NCI-H460 (cell line): ENCODE measurements at regions not wholly inside any gene's neighbourhood (a gene's known extent, or its start where the extent isn't known, plus 50 kb on each side); places are given as distances from the start of the nearest gene placed in this dataset.
"Not testable (repeated sequence)": the region's sequence is repeated elsewhere in the genome, so short reads cannot be mapped to it uniquely, and the experiment has no call there.

ENCODE experiments used
- DNase-seq: peaks from one replicate; pipeline ENCODE4 v3.0.0-alpha.2; 2016; ENCODE audit warnings: low read depth; ENCODE audit errors: extremely low read depth

DNA sequence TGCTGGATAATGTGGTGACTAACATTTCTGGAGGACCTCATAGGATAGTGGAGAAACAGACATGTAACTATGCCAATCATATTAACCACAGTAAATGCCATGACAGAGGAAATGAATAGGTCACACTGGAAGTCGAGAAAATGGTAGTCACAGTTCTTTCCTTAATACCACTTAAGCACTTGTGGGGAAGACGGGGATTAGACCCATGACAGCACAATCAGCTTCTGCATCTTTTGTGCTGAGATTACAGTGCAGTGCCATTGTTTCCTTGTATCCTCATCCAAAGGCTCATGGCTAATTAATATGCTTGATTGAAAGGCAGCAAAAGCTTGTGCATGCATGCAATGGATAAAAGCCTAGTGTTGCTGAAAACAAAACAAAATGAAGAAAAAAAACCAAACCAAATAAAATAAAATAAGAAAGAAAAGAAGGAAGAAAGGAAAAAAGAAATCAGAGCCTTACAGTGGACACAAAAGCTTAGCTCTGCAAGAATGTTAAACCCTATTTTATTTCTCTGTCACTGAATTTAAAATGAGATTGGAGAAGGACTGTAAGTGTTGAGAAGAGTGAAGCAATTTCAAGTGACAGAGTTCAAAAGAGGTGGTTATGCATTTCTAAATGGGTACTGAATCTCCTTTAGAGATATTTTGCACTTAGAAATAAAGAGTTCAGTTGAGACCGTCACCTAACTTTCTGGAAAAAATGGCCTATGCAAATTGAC lies 1011.9 kb downstream of the CDH8 start:
- DNase-seq, result no peak

DNA sequence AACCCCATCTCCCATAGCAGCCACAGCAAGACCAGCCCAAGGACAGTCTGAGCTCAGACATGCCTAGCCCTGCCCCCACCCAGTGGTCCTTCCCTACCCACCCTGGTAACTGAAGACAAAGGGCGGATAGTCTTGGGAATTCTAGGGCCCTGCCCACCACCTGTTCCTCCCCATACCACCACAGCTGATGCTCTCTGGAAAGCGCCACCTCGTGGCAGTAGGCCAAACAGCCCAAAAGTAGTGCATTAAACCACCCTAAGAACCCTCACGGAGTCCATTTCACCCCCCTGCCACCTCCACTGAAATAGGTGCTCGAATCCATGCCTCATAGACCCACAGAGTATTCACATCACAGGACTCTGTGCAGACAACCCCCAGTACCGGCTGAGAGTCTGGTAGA lies 1021.4 kb downstream of the CDH8 start:
- no peak for DNase-seq

DNA sequence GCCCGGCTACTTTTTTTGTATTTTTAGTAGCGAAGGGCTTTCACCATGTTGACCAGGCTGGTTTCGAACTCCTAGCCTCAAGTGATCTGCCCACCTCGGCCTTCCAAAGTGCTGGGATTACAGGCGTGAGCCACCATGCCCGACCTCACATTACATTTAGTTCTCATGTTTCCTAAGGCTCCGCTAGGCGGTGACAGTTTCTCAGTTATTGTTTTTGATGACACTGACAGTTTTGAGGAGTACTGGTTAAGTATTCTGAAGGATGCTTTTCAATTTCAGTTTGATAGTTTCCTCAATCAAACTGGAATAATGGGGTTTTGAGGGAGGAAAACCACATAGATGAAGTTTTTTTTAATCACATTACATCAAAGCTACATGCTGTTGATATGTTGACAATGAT lies 1028.5 kb downstream of the CDH8 start:
- peak; percentile 18 for DNase-seq

DNA sequence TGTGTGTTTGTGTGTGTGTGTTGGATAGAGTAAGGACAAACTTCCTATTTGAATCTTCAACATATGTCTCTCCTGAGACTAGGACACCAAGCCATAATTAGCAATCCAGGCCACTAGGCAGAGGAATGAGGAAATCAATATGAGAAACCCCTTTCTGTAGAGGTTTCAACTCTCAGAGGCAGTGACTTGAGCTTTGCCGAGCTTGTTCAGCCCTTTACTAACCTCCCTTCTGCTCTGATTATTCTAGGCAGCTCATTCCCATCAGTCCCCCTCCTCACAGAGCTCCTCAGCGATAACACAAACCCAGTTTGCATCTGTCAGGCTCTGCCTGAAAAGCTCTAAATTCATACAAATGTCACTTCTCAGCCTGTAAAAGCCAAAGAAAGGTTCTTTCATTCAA lies 1030.3 kb downstream of the CDH8 start:
- no peak for DNase-seq

DNA sequence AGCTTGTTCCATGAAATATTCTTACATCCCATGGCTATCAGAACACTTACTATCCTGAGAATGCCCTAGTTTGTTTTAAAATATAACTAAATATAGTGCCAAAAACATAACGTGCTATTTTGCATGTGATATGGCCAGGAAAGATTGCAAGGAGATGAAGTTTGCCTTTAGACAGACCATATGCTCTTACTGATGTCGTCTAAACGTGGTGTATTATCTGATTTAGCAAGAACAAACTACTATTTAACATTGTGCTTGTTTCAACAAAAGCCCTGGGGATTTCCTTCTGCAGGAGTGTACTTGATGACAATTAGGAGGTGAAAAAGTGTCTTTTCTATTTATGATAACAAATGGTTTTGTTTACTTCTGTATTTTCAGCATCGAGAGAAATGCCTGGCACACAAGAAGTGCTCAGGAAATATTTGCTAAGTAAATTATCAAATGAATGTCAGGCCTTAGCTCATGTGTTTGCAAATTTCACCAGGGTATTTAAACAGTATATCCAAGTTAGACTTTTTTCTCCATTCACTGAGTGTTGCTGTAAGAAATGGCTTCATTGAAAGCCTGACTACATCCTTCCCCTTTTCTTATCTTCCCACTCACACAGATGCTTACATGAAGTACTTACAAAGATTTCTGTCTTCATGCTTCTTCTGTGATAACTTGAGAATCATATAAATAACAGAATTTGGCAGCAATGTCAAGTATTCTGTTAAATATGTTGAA lies 1033.6 kb downstream of the CDH8 start:
- no peak for DNase-seq

DNA sequence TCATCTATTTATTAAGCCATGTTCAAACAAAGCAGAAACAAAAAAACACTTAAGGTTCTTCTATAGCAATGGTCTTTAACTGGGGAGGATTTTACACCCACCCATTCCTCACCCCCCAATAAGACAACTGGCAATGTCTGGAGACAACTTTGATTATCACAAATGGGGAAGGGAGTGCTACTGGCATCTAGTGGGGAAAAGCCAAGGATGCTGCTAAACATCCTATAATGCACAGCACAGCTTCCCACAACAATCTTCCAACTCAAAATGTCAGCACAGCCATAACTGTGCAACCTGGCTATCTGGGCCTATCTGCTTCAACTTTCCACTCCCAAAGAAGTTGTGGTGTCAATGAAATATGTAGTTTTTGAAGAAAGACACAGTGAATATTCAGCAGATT lies 1044.4 kb downstream of the CDH8 start:
- no peak for DNase-seq

DNA sequence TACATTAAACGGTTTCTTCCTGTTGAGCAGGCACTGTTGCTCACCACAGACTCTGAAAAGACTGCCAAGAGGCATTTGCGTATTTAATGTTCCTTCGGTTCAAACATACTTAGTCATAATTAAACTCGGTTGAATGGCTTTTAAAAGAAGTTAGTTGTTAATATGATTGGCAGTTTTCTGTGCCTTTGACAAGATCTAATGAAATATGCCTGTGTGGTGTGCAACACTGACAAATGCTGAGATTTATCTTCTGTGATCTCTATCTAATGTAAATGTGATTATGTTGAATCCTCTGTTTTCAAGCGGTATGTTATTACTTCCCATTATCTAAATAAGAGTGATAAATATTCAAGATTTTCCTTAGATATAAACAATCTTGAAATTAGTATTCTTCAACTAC lies 1046.6 kb downstream of the CDH8 start:
- DNase-seq, result no peak

DNA sequence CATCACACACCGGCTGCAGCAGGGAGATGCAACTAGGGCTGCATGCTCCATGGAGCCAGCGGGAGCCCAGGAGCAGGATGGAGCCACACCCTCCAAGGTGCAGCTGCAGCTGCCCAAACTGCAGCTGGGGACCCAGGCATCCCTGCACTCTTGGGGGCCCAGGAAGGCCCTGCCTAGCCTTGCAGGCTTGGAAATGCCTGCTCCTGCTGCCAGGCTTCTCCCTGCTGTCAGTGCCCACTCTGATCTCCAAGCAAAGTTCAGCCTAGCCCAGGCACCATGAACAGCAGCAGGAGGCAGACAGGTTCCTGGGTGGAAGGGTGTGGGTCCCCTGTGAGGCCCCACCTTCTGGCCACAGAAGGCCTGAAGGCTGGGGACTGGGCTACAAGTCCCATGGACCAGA lies 1057.1 kb downstream of the CDH8 start:
- no peak for DNase-seq

DNA sequence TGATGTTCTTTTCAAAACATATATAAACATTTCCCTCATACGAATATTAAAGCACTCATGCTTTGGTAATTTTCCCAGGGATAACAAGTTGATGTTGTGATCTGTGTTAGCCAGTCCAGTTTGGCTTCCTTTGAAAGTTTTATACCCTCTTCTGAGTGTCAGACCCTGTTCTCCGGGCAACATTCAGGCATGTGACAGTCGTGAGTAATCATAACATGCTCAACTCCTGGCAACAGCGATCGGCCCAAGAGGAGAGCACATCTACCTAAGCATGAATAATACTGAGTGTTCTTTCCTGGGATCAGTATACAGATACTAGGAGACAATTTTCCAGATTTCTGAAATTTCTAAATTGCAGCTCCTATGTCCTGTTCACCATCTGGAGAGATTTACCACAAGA lies 1086.4 kb downstream of the CDH8 start:
- DNase-seq, result no peak

DNA sequence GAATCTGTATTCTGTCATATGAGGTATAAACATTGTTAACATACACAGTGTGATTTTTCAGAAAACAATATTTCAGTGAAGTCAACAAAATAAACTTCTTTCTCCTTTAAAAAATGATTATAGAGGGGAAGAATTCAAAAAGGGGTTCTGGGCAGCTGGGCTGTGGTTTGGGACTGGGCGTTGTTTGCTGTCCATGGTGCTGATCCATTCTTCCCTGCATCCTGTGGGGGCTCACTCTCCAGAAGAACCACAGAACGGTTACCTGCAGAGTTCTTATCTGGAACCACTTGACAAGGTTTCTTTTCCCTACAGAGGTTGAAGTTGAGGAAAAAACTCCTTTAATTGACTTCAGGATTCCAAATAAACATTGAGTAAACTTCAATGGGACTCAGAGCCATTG lies 1091.0 kb downstream of the CDH8 start:
- DNase-seq, result peak; percentile 9

DNA sequence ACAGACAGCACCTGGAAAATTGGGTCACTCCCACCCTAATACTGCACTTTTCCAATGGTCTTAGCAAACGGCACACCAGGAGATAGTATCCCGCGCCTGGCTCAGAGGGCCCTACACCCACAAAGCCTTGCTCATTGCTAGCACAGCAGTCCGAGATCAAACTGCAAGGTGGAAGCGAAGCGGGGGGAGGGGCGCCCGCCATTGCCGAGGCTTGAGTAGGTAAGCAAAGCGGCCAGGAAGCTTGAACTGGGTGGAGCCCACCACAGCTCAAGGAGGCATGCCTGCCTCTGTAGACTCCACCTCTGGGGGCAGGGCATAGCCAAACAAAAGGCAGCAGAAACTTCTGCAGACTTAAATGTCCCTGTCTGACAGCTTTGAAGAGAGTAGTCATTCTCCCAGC lies 1100.0 kb downstream of the CDH8 start:
- DNase-seq, result not testable (repeated sequence)

DNA sequence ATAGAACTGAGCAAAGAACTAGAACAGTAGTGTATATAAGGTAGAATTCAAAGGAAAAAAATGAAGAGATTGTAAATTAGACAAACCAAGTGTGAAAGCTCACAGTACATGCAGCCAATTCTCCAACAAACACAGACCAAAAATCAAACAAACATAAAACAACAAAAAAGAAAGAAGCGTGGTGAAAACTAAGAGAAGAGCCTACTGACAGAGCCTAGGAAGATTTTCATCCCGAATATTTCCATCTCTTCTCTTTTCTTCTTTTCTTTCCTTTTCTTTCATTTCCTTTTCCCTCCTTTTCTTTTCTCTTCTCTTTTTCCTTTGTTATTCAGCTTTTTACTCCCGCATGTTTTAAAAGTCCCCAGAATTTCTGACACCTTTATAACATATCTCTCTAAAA lies 1103.6 kb downstream of the CDH8 start:
- DNase-seq, result no peak

DNA sequence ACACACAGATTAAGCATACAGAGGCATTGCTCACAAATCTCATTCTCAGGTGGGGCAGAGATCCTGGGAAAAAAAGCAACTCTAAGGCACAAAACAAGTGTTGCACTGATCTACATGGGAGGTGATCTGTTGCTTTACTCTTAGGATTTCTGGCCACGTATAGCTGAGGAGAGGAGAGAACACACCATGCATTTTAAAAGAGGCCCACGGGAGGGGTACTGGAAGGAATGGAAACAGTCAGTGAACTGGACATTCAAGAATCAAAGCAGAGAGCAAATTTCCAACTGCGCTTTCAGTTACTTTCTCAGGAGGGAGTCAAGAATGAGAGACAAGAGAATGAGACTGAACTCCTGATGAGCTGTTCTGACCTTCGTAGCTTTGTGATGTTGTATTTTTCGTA lies 1105.9 kb downstream of the CDH8 start:
- DNase-seq, result no peak

DNA sequence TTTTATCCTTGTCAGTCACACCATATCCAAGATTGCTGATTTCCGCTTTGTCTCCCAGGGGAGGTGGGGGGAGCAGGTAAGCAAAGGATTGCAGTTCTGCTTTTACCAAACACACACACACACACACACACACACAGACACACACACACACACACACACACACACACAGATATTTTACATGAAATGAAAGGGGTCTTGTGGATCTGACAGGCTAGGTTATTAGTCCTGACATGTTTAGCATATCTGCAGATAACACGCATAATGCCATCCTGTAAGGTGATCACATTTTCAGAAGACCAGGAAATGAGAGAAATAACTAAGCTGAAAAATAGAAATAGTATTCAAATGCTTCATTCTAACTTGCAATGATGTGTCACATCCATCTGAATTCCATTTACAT lies 1113.3 kb downstream of the CDH8 start:
- no peak for DNase-seq

DNA sequence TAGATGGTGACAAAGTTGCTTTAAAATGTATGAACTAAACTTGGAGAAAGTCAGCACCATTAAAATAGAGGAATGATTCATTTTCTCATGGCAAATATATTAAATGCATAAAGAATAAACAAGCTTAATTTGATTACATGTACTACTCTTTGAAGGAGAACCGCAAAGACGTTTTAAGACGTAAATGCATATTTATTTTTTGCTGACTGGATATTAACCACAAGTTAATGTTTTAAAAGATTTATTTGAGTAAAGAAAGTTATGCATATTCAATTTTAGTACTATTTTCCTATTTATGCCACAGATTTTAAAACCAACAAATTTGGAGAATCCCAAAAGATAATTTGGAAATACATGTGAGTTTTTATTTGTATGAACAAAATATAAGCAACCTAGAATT lies 1121.9 kb downstream of the CDH8 start:
- no peak for DNase-seq

DNA sequence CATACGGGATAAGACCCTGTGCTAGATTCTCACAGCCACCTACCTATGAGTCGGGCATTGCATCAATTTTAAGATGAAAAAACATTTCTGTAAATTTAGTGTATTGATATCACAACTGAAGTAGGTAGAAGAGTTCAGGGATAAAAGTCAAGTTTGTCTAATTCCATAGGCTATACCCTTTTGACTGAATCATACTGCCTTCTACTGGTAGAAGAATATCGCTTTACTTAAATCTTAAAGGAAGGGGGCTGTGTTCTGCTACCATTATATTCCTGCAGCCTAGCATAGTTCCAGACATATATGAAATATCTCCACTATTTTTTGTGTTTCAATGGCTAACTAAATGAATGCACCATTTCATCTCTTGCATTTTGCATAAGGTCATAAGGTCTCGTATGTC lies 1128.6 kb downstream of the CDH8 start:
- no peak for DNase-seq

DNA sequence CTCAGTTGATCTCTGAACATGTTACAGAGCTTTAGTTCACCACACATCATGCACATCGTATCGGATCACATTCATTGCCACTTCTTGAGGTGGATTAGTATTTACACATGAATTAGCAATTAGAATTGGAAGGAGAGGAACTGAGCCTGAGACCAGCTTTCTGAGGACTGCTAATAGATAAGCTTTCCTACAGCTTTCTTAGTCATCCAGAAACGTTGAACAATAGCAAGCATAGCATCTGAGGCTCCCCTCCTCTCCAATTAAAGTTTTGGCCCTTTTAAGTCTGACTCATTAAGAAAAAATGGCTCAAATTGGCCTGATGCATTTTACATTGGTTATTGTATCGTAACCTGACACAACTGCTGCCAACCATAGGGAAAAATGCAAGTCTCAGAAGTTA lies 1130.4 kb downstream of the CDH8 start:
- no peak for DNase-seq

DNA sequence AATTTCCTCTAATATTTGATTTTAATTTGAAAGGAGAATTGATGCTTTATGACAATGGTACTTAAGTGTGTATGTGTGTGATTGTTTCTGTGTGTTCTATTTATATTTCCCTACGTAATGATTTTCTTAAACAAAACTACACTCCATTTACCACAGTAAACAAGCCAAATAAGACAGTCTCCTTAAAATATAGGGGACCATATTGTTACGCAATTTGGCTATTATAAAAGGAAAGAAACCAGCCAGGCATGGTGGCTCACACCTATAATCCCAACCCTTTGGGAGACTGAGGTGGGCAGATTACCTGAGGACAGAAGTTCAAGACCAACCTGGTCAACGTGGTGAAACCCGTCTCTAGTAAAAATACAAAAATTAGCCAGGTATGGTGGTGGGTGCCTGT lies 1134.1 kb downstream of the CDH8 start:
- no peak for DNase-seq

DNA sequence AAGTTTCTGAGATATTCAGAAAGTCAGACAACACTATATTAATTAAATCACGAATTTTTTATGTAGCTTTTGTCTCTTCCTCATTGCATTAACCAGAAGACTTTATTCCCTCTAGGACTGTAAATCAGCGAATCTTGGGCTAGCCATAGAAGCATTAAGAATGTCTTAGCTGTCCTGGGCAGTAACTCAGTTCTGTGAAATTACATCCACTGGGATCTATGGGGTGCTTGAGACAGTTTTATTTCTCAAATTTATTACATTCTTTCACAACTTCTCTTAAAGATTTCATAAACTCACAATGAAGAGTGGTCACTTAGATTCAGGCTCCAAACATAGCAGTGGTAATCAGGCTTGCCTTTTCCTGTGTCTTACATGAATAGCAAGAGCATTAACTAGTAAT lies 1153.4 kb downstream of the CDH8 start:
- DNase-seq, result no peak

DNA sequence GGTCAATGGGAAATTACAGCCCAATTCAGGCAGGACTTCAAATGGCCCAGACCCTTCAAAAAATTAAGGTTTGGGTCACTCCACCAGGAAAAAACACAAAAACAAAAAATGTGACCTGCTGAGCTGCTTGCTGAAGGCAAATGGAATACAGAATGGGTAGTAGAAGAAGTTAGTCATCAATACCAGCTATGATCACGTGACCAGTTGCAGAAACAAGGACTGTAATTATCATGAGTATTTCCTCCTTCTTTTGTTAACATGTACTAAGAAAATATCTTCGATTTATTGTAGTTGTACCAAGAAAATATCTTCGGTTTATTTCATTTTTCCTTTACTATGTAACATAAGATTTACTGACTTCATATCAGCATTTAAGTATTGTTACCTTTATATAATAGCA lies 1183.6 kb downstream of the CDH8 start:
- DNase-seq, result no peak

DNA sequence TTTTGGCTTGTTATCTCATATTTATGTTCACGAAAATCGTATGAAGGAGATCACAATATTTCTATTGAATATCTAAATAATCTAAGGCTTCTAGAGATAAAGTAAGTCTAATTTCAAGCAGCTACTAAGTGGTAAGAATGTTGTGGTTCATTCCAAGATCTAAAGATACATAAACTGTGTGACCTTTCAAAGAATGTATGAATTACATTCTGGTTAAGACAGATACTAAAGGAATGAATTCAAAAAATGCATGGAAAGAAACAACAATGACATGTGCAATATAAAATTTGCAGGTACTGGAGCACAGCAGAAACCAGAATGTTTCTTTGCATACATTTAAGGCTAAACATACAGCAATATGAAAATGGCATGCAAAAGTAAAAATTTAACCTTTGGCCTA lies 1214.6 kb downstream of the CDH8 start:
- no peak for DNase-seq

DNA sequence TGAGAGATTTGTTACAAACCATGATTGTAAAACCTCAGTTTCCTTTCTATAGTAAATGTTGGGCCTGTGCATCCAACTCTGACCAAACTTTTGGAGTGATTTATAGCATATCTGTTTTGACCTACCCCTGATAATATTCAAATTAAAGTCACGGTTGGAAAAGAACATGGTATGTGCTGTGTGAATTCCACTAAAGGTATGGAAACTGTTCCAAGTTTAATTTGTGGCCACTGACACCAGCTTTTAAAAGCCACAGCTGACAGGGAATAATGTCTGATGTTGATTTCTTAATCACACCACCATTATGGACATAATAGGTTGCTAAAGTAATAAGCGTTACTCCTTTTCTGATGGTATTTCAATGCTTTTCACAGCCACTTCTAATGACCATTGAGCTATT lies 1215.9 kb downstream of the CDH8 start:
- DNase-seq, result no peak

DNA sequence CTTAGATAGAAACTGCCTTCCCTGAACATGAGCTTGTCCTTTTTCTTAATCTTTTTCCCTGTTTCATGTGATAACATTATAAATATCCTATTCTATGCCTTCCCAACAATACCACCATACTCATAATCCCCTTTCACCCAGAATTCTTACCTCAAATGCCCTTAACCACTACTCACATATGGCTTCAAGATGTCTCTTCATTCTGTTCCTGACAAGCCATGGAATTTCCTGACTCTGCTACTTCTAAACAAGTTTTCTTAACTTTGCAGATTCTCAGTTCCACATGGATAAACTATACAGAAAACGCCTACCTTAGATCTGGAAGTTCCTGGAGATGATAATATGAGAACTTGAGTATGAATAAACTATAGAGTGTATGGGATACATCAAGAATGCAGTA lies 1217.8 kb downstream of the CDH8 start:
- DNase-seq, result no peak
